Mesothelial cell of epicardium (in vitro differentiated cells): ENCODE measurements at regions not wholly inside any gene's neighbourhood (a gene's known extent, or its start where the extent isn't known, plus 50 kb on each side); places are given as distances from the start of the nearest gene placed in this dataset.
"Not testable (repeated sequence)": the region's sequence is repeated elsewhere in the genome, so short reads cannot be mapped to it uniquely, and the experiment has no call there.

Experiments used
- DNase-seq, 2 experiments: peaks; one replicate each; pipeline ENCODE4 v3.0.0; 2021; ENCODE audit warnings: low spot score in 2 of 2; ENCODE audit not compliant: unreplicated experiment in 2 of 2
- H3K27ac Mint-ChIP-seq: 2 replicates; pipeline ENCODE4 v1.8.0; 2021; ENCODE audit warnings: mixed read lengths
- H3K27me3 Mint-ChIP-seq: 2 replicates; pipeline ENCODE4 v1.8.0; 2021; ENCODE audit warnings: low read depth, mixed read lengths
- H3K36me3 Mint-ChIP-seq: 2 replicates; pipeline ENCODE4 v1.8.0; 2021; ENCODE audit warnings: mixed read lengths
- H3K4me1 Mint-ChIP-seq: 2 replicates; pipeline ENCODE4 v1.8.0; 2021; ENCODE audit warnings: mixed read lengths
- H3K4me3 Mint-ChIP-seq: 2 replicates; pipeline ENCODE4 v1.8.0; 2021; ENCODE audit warnings: mild to moderate bottlenecking, moderate library complexity, mixed read lengths
- H3K9me3 Mint-ChIP-seq: 2 replicates; pipeline ENCODE4 v1.8.0; 2021; ENCODE audit warnings: mixed read lengths

- H3K27ac Mint-ChIP-seq, H3K36me3 Mint-ChIP-seq, H3K27me3 Mint-ChIP-seq, H3K4me3 Mint-ChIP-seq, DNase-seq, H3K4me1 Mint-ChIP-seq: not testable (repeated sequence)
- H3K9me3 Mint-ChIP-seq: peaks cover 10% of the 10 kb centered on the region
Measured at GRCh38 chr6:60439709-60440108, 1846.3 kb downstream of the KHDRBS2 start.

GRCh38 chr6:60422691-60423090 lies 1863.3 kb downstream of the KHDRBS2 start:
- not testable (repeated sequence) for H3K27ac Mint-ChIP-seq, DNase-seq, H3K4me3 Mint-ChIP-seq, H3K36me3 Mint-ChIP-seq, H3K9me3 Mint-ChIP-seq, H3K4me1 Mint-ChIP-seq, H3K27me3 Mint-ChIP-seq

GRCh38 chr6:60416118-60416517 lies 1869.9 kb downstream of the KHDRBS2 start:
- H3K4me3 Mint-ChIP-seq, H3K4me1 Mint-ChIP-seq, H3K9me3 Mint-ChIP-seq, DNase-seq, H3K27ac Mint-ChIP-seq, H3K36me3 Mint-ChIP-seq: not testable (repeated sequence)
- peaks cover 15% of the 10 kb centered on the region for H3K27me3 Mint-ChIP-seq

GRCh38 chr6:60408747-60409146 lies 1877.3 kb downstream of the KHDRBS2 start:
- not testable (repeated sequence) for DNase-seq, H3K4me3 Mint-ChIP-seq, H3K27ac Mint-ChIP-seq, H3K36me3 Mint-ChIP-seq, H3K9me3 Mint-ChIP-seq, H3K4me1 Mint-ChIP-seq
- peaks cover 15% of the 10 kb centered on the region for H3K27me3 Mint-ChIP-seq

GRCh38 chr6:60403268-60403667 lies 1882.8 kb downstream of the KHDRBS2 start:
- not testable (repeated sequence) for H3K36me3 Mint-ChIP-seq, H3K27me3 Mint-ChIP-seq, DNase-seq, H3K27ac Mint-ChIP-seq, H3K9me3 Mint-ChIP-seq, H3K4me1 Mint-ChIP-seq, H3K4me3 Mint-ChIP-seq

- H3K9me3 Mint-ChIP-seq, H3K27ac Mint-ChIP-seq, DNase-seq, H3K4me3 Mint-ChIP-seq, H3K27me3 Mint-ChIP-seq, H3K36me3 Mint-ChIP-seq, H3K4me1 Mint-ChIP-seq: not testable (repeated sequence)
Measured at GRCh38 chr6:60402490-60402889, 1883.5 kb downstream of the KHDRBS2 start.

- not testable (repeated sequence) for H3K4me3 Mint-ChIP-seq, H3K27ac Mint-ChIP-seq, DNase-seq, H3K27me3 Mint-ChIP-seq, H3K4me1 Mint-ChIP-seq, H3K9me3 Mint-ChIP-seq, H3K36me3 Mint-ChIP-seq
Measured at GRCh38 chr6:60395261-60395660, 1890.8 kb downstream of the KHDRBS2 start.

- H3K27ac Mint-ChIP-seq: not testable (repeated sequence)
Measured at GRCh38 chr6:60392969-60393368, 1893.1 kb downstream of the KHDRBS2 start.

GRCh38 chr6:60389094-60389493 lies 1896.9 kb downstream of the KHDRBS2 start:
- H3K9me3 Mint-ChIP-seq, H3K4me3 Mint-ChIP-seq, DNase-seq, H3K27ac Mint-ChIP-seq, H3K4me1 Mint-ChIP-seq, H3K27me3 Mint-ChIP-seq, H3K36me3 Mint-ChIP-seq: not testable (repeated sequence)

More at GRCh38 chr6:60392969-60393368, 1893.1 kb downstream of the KHDRBS2 start:
- not testable (repeated sequence) for H3K36me3 Mint-ChIP-seq, H3K4me1 Mint-ChIP-seq, H3K4me3 Mint-ChIP-seq, H3K27me3 Mint-ChIP-seq, H3K9me3 Mint-ChIP-seq, DNase-seq

- not testable (repeated sequence) for H3K36me3 Mint-ChIP-seq, H3K4me1 Mint-ChIP-seq, H3K9me3 Mint-ChIP-seq, H3K4me3 Mint-ChIP-seq, H3K27ac Mint-ChIP-seq, H3K27me3 Mint-ChIP-seq, DNase-seq
Measured at GRCh38 chr6:60384614-60385013, 1901.4 kb downstream of the KHDRBS2 start.

- not testable (repeated sequence) for DNase-seq, H3K36me3 Mint-ChIP-seq, H3K4me1 Mint-ChIP-seq, H3K9me3 Mint-ChIP-seq, H3K27me3 Mint-ChIP-seq, H3K4me3 Mint-ChIP-seq, H3K27ac Mint-ChIP-seq
Measured at GRCh38 chr6:60382771-60383170, 1903.3 kb downstream of the KHDRBS2 start.

GRCh38 chr6:60374078-60374477 lies 1911.9 kb downstream of the KHDRBS2 start:
- not testable (repeated sequence) for H3K4me1 Mint-ChIP-seq, H3K4me3 Mint-ChIP-seq, H3K27ac Mint-ChIP-seq, DNase-seq, H3K9me3 Mint-ChIP-seq, H3K27me3 Mint-ChIP-seq, H3K36me3 Mint-ChIP-seq

- H3K36me3 Mint-ChIP-seq, H3K27ac Mint-ChIP-seq, H3K4me1 Mint-ChIP-seq, H3K9me3 Mint-ChIP-seq, H3K4me3 Mint-ChIP-seq, DNase-seq, H3K27me3 Mint-ChIP-seq: not testable (repeated sequence)
Measured at GRCh38 chr6:60367800-60368199, 1918.2 kb downstream of the KHDRBS2 start.

GRCh38 chr6:60365901-60366300 lies 1920.1 kb downstream of the KHDRBS2 start:
- not testable (repeated sequence) for H3K4me1 Mint-ChIP-seq, DNase-seq, H3K4me3 Mint-ChIP-seq, H3K9me3 Mint-ChIP-seq, H3K36me3 Mint-ChIP-seq, H3K27ac Mint-ChIP-seq, H3K27me3 Mint-ChIP-seq

- DNase-seq, H3K27me3 Mint-ChIP-seq, H3K4me3 Mint-ChIP-seq, H3K36me3 Mint-ChIP-seq, H3K27ac Mint-ChIP-seq, H3K4me1 Mint-ChIP-seq, H3K9me3 Mint-ChIP-seq: not testable (repeated sequence)
Measured at GRCh38 chr6:60342411-60343008, 1943.5 kb downstream of the KHDRBS2 start.
